ENCODE measurements at regions not wholly inside any gene's neighbourhood (a gene's known extent, or its start where the extent isn't known, plus 50 kb on each side); places are given as distances from the start of the nearest gene placed in this dataset.
"Not testable (repeated sequence)": the region's sequence is repeated elsewhere in the genome, so short reads cannot be mapped to it uniquely, and the experiment has no call there.

GRCh38 chr16:52920331-52920730 lies 132.4 kb downstream of the CHD9NB start:
- Histone ChIP-seq H3K79me2 (ENCODE audit: low read length) (no peaks in the 10 kb centered on the region), H3K4me3 (ENCODE audit: low read length) (no peak overlapping the region), H3K4me1 (ENCODE audit: low read length) (no peaks in the 10 kb centered on the region), H3K27ac (ENCODE audit: low read length) (no peak overlapping the region), H3K9me2 (replicated peaks; ENCODE audit: insufficient read depth, low read length) (no peaks in the 10 kb centered on the region), H3K27me3 (ENCODE audit: low read length) (no peaks in the 10 kb centered on the region), H3K4me2 (ENCODE audit: low read depth, low read length, poor library complexity, severe bottlenecking) (no peak overlapping the region), H3K9ac (ENCODE audit: low read length) (no peak overlapping the region), H2AFZ (ENCODE audit: low read length) (no peak overlapping the region), H3K9me3 (ENCODE audit: low read length) (no peaks in the 10 kb centered on the region), H4K20me1 (ENCODE audit: insufficient read depth, low read depth, low read length) (no peaks in the 10 kb centered on the region), H3K36me3 (ENCODE audit: insufficient read depth, low read length) (no peaks in the 10 kb centered on the region)
- no peak for DNase-seq

GRCh38 chr16:52914428-52914827 lies 138.3 kb downstream of the CHD9NB start:
- Histone ChIP-seq H3K79me2 (ENCODE audit: low read length) (no peaks in the 10 kb centered on the region), H4K20me1 (ENCODE audit: insufficient read depth, low read depth, low read length) (no peaks in the 10 kb centered on the region), H3K4me1 (ENCODE audit: low read length) (no peaks in the 10 kb centered on the region), H3K4me2 (ENCODE audit: low read depth, low read length, poor library complexity, severe bottlenecking) (no peak overlapping the region), H3K36me3 (ENCODE audit: insufficient read depth, low read length) (no peaks in the 10 kb centered on the region), H2AFZ (ENCODE audit: low read length) (no peak overlapping the region), H3K9me3 (ENCODE audit: low read length) (no peaks in the 10 kb centered on the region), H3K27ac (ENCODE audit: low read length) (no peak overlapping the region), H3K27me3 (ENCODE audit: low read length) (no peaks in the 10 kb centered on the region), H3K9me2 (replicated peaks; ENCODE audit: insufficient read depth, low read length) (no peaks in the 10 kb centered on the region), H3K9ac (ENCODE audit: low read length) (no peak overlapping the region), H3K4me3 (ENCODE audit: low read length) (no peak overlapping the region)
- DNase-seq, result no peak

- Histone ChIP-seq H3K27me3 (ENCODE audit: low read length) (no peaks in the 10 kb centered on the region), H3K9me3 (ENCODE audit: low read length) (no peaks in the 10 kb centered on the region), H2AFZ (ENCODE audit: low read length) (no peak overlapping the region), H3K9me2 (replicated peaks; ENCODE audit: insufficient read depth, low read length) (no peaks in the 10 kb centered on the region), H3K4me2 (ENCODE audit: low read depth, low read length, poor library complexity, severe bottlenecking) (no peak overlapping the region), H3K36me3 (ENCODE audit: insufficient read depth, low read length) (no peaks in the 10 kb centered on the region), H3K9ac (ENCODE audit: low read length) (no peak overlapping the region), H3K27ac (ENCODE audit: low read length) (no peak overlapping the region), H3K4me1 (ENCODE audit: low read length) (no peaks in the 10 kb centered on the region), H3K79me2 (ENCODE audit: low read length) (no peaks in the 10 kb centered on the region), H4K20me1 (ENCODE audit: insufficient read depth, low read depth, low read length) (no peaks in the 10 kb centered on the region), H3K4me3 (ENCODE audit: low read length) (no peak overlapping the region)
- DNase-seq, result peak; percentile 85
Measured at GRCh38 chr16:52912565-52913173, 140.0 kb downstream of the CHD9NB start.

GRCh38 chr16:52908057-52908456 lies 144.6 kb downstream of the CHD9NB start:
- not testable (repeated sequence) for H3K9ac ChIP-seq (ENCODE audit: low read length); H3K79me2 ChIP-seq (ENCODE audit: low read length); H3K27ac ChIP-seq (ENCODE audit: low read length); H3K36me3 ChIP-seq (ENCODE audit: insufficient read depth, low read length); H3K9me3 ChIP-seq (ENCODE audit: low read length); H2AFZ ChIP-seq (ENCODE audit: low read length); DNase-seq; H3K4me2 ChIP-seq (ENCODE audit: low read depth, low read length, poor library complexity, severe bottlenecking); H3K27me3 ChIP-seq (ENCODE audit: low read length); H4K20me1 ChIP-seq (ENCODE audit: insufficient read depth, low read depth, low read length); H3K4me3 ChIP-seq (ENCODE audit: low read length); H3K4me1 ChIP-seq (ENCODE audit: low read length); H3K9me2 ChIP-seq (replicated peaks; ENCODE audit: insufficient read depth, low read length)

GRCh38 chr16:52906281-52906680 lies 146.4 kb downstream of the CHD9NB start:
- H3K9me2 ChIP-seq (replicated peaks; ENCODE audit: insufficient read depth, low read length), result no peaks in the 10 kb centered on the region
- no peaks in the 10 kb centered on the region for H3K9me3 ChIP-seq (ENCODE audit: low read length)
- H3K4me3 ChIP-seq (ENCODE audit: low read length), result no peak overlapping the region
- no peaks in the 10 kb centered on the region for H4K20me1 ChIP-seq (ENCODE audit: insufficient read depth, low read depth, low read length)
- no peak overlapping the region for H3K4me2 ChIP-seq (ENCODE audit: low read depth, low read length, poor library complexity, severe bottlenecking)
- H3K9ac ChIP-seq (ENCODE audit: low read length), result no peak overlapping the region
- no peak overlapping the region for H2AFZ ChIP-seq (ENCODE audit: low read length)
- no peak overlapping the region for H3K27ac ChIP-seq (ENCODE audit: low read length)
- no peaks in the 10 kb centered on the region for H3K4me1 ChIP-seq (ENCODE audit: low read length)
- DNase-seq, result no peak
- no peaks in the 10 kb centered on the region for H3K36me3 ChIP-seq (ENCODE audit: insufficient read depth, low read length)
- no peaks in the 10 kb centered on the region for H3K27me3 ChIP-seq (ENCODE audit: low read length)
- H3K79me2 ChIP-seq (ENCODE audit: low read length), result no peaks in the 10 kb centered on the region

- Histone ChIP-seq H4K20me1 (ENCODE audit: insufficient read depth, low read depth, low read length) (no peaks in the 10 kb centered on the region), H3K4me3 (ENCODE audit: low read length) (no peak overlapping the region), H3K9ac (ENCODE audit: low read length) (no peak overlapping the region), H3K36me3 (ENCODE audit: insufficient read depth, low read length) (no peaks in the 10 kb centered on the region), H3K9me2 (replicated peaks; ENCODE audit: insufficient read depth, low read length) (no peaks in the 10 kb centered on the region), H3K79me2 (ENCODE audit: low read length) (no peaks in the 10 kb centered on the region), H3K4me2 (ENCODE audit: low read depth, low read length, poor library complexity, severe bottlenecking) (no peak overlapping the region), H3K27me3 (ENCODE audit: low read length) (no peaks in the 10 kb centered on the region), H3K9me3 (ENCODE audit: low read length) (no peaks in the 10 kb centered on the region), H3K4me1 (ENCODE audit: low read length) (no peaks in the 10 kb centered on the region), H2AFZ (ENCODE audit: low read length) (no peak overlapping the region), H3K27ac (ENCODE audit: low read length) (no peak overlapping the region)
- DNase-seq, result no peak
Measured at GRCh38 chr16:52896478-52897164, 156.1 kb downstream of the CHD9NB start.

GRCh38 chr16:52874042-52874441 lies 178.7 kb downstream of the CHD9NB start:
- Histone ChIP-seq H3K27ac (ENCODE audit: low read length) (no peak overlapping the region), H3K79me2 (ENCODE audit: low read length) (no peaks in the 10 kb centered on the region), H3K4me2 (ENCODE audit: low read depth, low read length, poor library complexity, severe bottlenecking) (no peak overlapping the region), H3K9ac (ENCODE audit: low read length) (no peak overlapping the region), H3K9me3 (ENCODE audit: low read length) (no peaks in the 10 kb centered on the region), H2AFZ (ENCODE audit: low read length) (no peak overlapping the region), H3K4me1 (ENCODE audit: low read length) (no peaks in the 10 kb centered on the region), H3K4me3 (ENCODE audit: low read length) (no peak overlapping the region), H3K36me3 (ENCODE audit: insufficient read depth, low read length) (no peaks in the 10 kb centered on the region), H4K20me1 (ENCODE audit: insufficient read depth, low read depth, low read length) (no peaks in the 10 kb centered on the region), H3K9me2 (replicated peaks; ENCODE audit: insufficient read depth, low read length) (no peaks in the 10 kb centered on the region), H3K27me3 (ENCODE audit: low read length) (no peaks in the 10 kb centered on the region)
- no peak for DNase-seq

GRCh38 chr16:52872731-52873130 lies 180.0 kb downstream of the CHD9NB start:
- Histone ChIP-seq H3K27ac (ENCODE audit: low read length) (no peak overlapping the region), H4K20me1 (ENCODE audit: insufficient read depth, low read depth, low read length) (no peaks in the 10 kb centered on the region), H3K79me2 (ENCODE audit: low read length) (no peaks in the 10 kb centered on the region), H3K4me1 (ENCODE audit: low read length) (no peaks in the 10 kb centered on the region), H3K9me2 (replicated peaks; ENCODE audit: insufficient read depth, low read length) (no peaks in the 10 kb centered on the region), H3K9ac (ENCODE audit: low read length) (no peak overlapping the region), H3K4me2 (ENCODE audit: low read depth, low read length, poor library complexity, severe bottlenecking) (no peak overlapping the region), H2AFZ (ENCODE audit: low read length) (no peak overlapping the region), H3K4me3 (ENCODE audit: low read length) (no peak overlapping the region), H3K27me3 (ENCODE audit: low read length) (no peaks in the 10 kb centered on the region), H3K36me3 (ENCODE audit: insufficient read depth, low read length) (no peaks in the 10 kb centered on the region), H3K9me3 (ENCODE audit: low read length) (no peaks in the 10 kb centered on the region)
- DNase-seq, result no peak

Measured in Karpas-422 (cell line).